Heart left ventricle (tissue), 16 donors: ENCODE measurements at regions not wholly inside any gene's neighbourhood (a gene's known extent, or its start where the extent isn't known, plus 50 kb on each side); places are given as distances from the start of the nearest gene placed in this dataset.

Experiments used
- ATAC-seq, 4 donors: fragments of 200-7000 bp; cut with Tn5 transposase; one replicate each; pipeline ENCODE4 v1.9.1; 2020 to 2022; ENCODE audit warnings: moderate library complexity in 4 of 4, mild to moderate bottlenecking in 3 of 4, moderate number of reproducible peaks in 1 of 4
- DNase-seq, 5 donors: peaks; one replicate each; pipeline ENCODE4 v3.0.0-alpha.2; 2020
- H3K27ac ChIP-seq, 12 donors: fragments of 200-600 bp; sonication (generic) in 4 of 12; one replicate each; pipeline versions ENCODE4 v1.5.0 to v1.8.0; 2016 to 2022; ENCODE audit warnings: mild to moderate bottlenecking in 2 of 12
- H3K27me3 ChIP-seq, 9 donors: fragments of 200-600 bp; sonication (generic) in 2 of 9; one replicate each; pipeline versions ENCODE4 v1.5.1 to v1.8.0; 2016 to 2022; ENCODE audit warnings: mild to moderate bottlenecking in 3 of 9
- H3K36me3 ChIP-seq, 9 donors: fragments of 200-600 bp; sonication (generic) in 2 of 9; one replicate each; pipeline versions ENCODE4 v1.5.0 to v1.8.0; 2018 to 2022; ENCODE audit warnings: mild to moderate bottlenecking in 2 of 9
- H3K4me1 ChIP-seq, 12 donors: fragments of 200-600 bp; sonication (generic) in 4 of 12; one replicate each; pipeline versions ENCODE4 v1.5.0 to v1.8.0; 2016 to 2022; ENCODE audit warnings: mild to moderate bottlenecking in 3 of 12
- H3K4me3 ChIP-seq, 12 donors: fragments of 200-600 bp; sonication (generic) in 4 of 12; one replicate each; pipeline versions ENCODE4 v1.5.0 to v1.8.0; 2017 to 2022; ENCODE audit warnings: mild to moderate bottlenecking in 9 of 12, moderate library complexity in 4 of 12
- H3K9me3 ChIP-seq, 12 donors: fragments of 200-600 bp; sonication (generic) in 4 of 12; one replicate each; pipeline versions ENCODE4 v1.5.0 to v1.8.0; 2016 to 2022; ENCODE audit warnings: mild to moderate bottlenecking in 1 of 12
- POLR2A ChIP-seq, 2 donors: fragments of 450-650 bp; IDR thresholded peaks; one replicate each; pipeline ENCODE4 v1.6.1; 2017; ENCODE audit warnings: antibody characterized with exemption in 2 of 2, mild to moderate bottlenecking in 2 of 2, moderate library complexity in 2 of 2
- WGBS, 4 donors: extraction: QIAGEN DNeasy Blood & Tissue Kit in 2 of 4; methylation state at CpG; one replicate each; pipeline versions ENCODE4 v1.1.5 to v1.1.7; 2013 to 2018; 5-methylcytosine and 5-hydroxymethylcytosine counted together
- intact Hi-C, 10 donors: fragments of 100-400 bp; cut with DNase I; formaldehyde crosslinking; loops; one replicate each; pipeline versions ENCODE4 v1.11.1 to v1.14.2; 2022
- TF ChIP-seq, protein P1 (sequence below), 12 donors: fragments of 200-600 bp; sonication (generic) in 4 of 12; IDR thresholded peaks; one replicate each; pipeline versions ENCODE4 v1.5.0 to v1.8.0; 2018 to 2022; ENCODE audit warnings: antibody characterized with exemption in 12 of 12, mild to moderate bottlenecking in 5 of 12
- donor health status: ischemic (EF 13 %, LVEDD 7.1; RV severe dilation, severe dysfunction).
- donor health status: healthy with polysubstance abuse.
- donor health status: DM: no; HTN: yes; CAD: no.
- donor health status: DM: no; HTN: no; CAD: no.
- donor health status: ischemic (EF 25% LVEDD 6.9; RV normal size, moderate dysfunction).
- donor health status: ischemic (EF 25% LVEDD 5.7; RV mildly dilated, moderate dysfunction).
- donor health status: healthy.
- donor health status: DM: yes; HTN: yes; CAD: no.
- donor health status: ischemic (EF 35%, LVEDD 5.7; RV mildly dilated, moderate dysfunction).
- donor health status: nonischemic (EF 11% LVEDD 7.7; RV severe dilation, severe dysfunction).
- donor health status: DM: yes; HTN: yes; CAD: no.
- donor health status: PGD.
- donor health status: ischemic (EF 29% LVEDD 5.4; RV normal size, mild dysfunction).
- donor health status: nonischemic (EF 23%, LVEDD 6.1; RV moderate dilation, normal function).

DNA sequence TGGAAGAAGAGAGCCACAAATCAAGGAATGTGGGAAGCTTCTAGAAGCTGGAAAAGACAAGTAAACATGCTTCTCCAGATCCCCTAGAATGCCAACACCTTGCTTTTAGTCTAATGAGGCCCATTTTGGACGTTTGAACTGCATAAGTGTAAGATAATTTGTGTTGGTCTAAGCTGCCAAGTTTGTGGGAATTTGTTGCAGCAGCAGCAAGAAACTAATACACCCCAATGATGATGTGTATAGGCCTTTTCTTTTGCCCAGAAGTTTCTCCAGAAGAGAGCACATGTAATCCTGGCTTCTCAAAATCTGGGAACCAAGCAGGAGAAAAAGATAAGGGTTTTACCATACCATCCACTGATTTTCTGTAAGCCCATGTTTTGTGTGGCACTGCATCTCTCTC is 96.1 kb upstream of the DPT start:
- DNase-seq (no peak), ATAC-seq (no peak)
- no peak overlapping the region for H3K4me3 ChIP-seq
- 53 to 68% (median 55%) methylated on average over 1 of the region's 1 CpG for WGBS, 4 donors
- no peak for TF ChIP-seq POLR2A (IDR thresholded peaks at IDR 0.05)
- TF ChIP-seq, protein P1, sequence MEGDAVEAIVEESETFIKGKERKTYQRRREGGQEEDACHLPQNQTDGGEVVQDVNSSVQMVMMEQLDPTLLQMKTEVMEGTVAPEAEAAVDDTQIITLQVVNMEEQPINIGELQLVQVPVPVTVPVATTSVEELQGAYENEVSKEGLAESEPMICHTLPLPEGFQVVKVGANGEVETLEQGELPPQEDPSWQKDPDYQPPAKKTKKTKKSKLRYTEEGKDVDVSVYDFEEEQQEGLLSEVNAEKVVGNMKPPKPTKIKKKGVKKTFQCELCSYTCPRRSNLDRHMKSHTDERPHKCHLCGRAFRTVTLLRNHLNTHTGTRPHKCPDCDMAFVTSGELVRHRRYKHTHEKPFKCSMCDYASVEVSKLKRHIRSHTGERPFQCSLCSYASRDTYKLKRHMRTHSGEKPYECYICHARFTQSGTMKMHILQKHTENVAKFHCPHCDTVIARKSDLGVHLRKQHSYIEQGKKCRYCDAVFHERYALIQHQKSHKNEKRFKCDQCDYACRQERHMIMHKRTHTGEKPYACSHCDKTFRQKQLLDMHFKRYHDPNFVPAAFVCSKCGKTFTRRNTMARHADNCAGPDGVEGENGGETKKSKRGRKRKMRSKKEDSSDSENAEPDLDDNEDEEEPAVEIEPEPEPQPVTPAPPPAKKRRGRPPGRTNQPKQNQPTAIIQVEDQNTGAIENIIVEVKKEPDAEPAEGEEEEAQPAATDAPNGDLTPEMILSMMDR (IDR thresholded peaks at IDR 0.05): no peak
- H3K27ac ChIP-seq: no peak overlapping the region
- H3K9me3 ChIP-seq: peaks cover 0 to 5% (median 0%) of the 10 kb centered on the region in 12 donors
- intact Hi-C loops: loop anchor here in 2 of 10 donors (5.0 to 10.0 kb wide), 3 partner anchors 53 to 190 kb away; partner anchors contain the start of gene DPT (in 1 of the 2)
- no peaks in the 10 kb centered on the region for H3K36me3 ChIP-seq
- peaks cover 0 to 21% (median 4%) of the 10 kb centered on the region in 12 donors for H3K4me1 ChIP-seq
- H3K27me3 ChIP-seq: no peaks in the 10 kb centered on the region

DNA sequence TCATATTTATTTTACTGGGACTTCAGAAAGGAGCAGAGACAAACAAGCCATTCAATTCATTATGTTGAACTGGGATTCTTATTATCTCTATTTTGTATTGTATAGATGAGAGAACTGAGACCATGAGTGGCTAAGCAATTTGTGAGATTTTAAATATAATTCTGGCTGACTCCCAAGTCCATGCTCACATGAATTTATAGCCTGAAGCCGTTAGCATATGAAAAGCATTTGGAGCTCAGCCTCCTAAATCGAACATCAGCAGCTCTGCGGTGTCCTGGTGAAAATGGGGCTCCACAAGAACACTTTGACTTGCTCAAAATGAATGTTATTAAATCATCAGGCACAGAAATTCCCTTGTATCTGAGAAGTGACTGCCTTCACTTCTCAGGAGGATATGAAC is 96.8 kb upstream of the DPT start:
- Histone ChIP-seq H3K9me3 (peaks cover 0 to 5% (median 0%) of the 10 kb centered on the region in 12 donors), H3K36me3 (no peaks in the 10 kb centered on the region), H3K4me3 (no peak overlapping the region), H3K27ac (no peak overlapping the region), H3K4me1 (peaks cover 0 to 23% (median 4%) of the 10 kb centered on the region in 12 donors), H3K27me3 (no peaks in the 10 kb centered on the region)
- 69 to 81% (median 79%) methylated on average over 3 of the region's 3 CpGs for WGBS, 4 donors
- TF ChIP-seq, protein P1 (IDR thresholded peaks at IDR 0.05): no peak
- no peak for TF ChIP-seq POLR2A (IDR thresholded peaks at IDR 0.05)
- no peak for ATAC-seq
- DNase-seq: no peak
- intact Hi-C loops: loop anchor here in 2 of 10 donors (2.0 to 10.0 kb wide), 4 partner anchors 19 to 191 kb away; partner anchors contain the start of gene DPT (in 1 of the 2)

DNA sequence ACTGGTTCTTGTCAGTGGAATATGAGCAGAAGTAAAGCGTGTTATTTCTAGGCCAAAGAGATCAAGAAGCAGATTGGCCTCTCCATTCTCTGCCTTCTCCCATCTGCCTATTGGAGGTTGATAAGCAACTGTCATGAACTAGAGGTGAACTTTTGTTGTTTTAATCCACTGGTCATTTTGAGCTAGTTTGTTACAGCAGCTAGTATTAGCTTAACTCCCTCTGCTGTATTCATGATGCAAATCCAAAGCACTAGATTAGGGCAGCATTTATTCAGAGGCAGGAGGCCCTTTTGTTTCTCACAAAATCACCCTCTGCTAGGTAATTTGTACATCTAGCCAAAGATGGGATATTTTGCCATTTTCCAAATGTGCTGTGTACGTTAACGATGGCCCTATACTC is 97.3 kb upstream of the DPT start:
- Histone ChIP-seq H3K27ac (no peak overlapping the region), H3K36me3 (no peaks in the 10 kb centered on the region), H3K27me3 (no peaks in the 10 kb centered on the region), H3K9me3 (peaks cover 0 to 5% (median 0%) of the 10 kb centered on the region in 12 donors), H3K4me3 (no peak overlapping the region), H3K4me1 (peaks cover 0 to 23% (median 4%) of the 10 kb centered on the region in 12 donors)
- WGBS, 4 donors: 89 to 96% (median 92%) methylated on average over 3 of the region's 3 CpGs
- DNase-seq (no peak), ATAC-seq (no peak)
- intact Hi-C loops: loop anchor here in 2 of 10 donors (2.0 to 10.0 kb wide), 4 partner anchors 19 to 191 kb away; partner anchors contain the start of gene DPT (in 1 of the 2)
- TF ChIP-seq, protein P1 (IDR thresholded peaks at IDR 0.05): no peak

DNA sequence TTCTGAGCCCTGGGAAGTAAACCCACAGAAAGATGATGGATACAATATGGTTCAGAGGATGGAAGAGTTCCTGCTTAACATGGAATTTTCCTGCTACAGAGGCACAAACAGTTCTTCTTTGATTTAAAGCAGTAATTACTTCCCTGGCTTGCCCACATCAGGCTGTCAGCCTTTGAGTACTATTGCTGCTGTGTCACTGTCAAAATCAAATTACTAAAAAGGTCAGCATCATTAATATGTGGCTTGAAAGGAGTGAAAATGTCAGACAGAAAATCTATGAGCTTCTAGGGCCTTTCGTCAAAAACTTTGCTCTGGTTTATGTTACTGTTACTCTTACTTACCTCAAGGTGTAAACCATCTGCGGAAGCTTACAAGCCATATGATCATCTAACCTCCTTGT is 98.6 kb upstream of the DPT start:
- Histone ChIP-seq H3K36me3 (no peaks in the 10 kb centered on the region), H3K27ac (no peak overlapping the region), H3K9me3 (peaks cover 0 to 5% (median 0%) of the 10 kb centered on the region in 12 donors), H3K4me3 (no peak overlapping the region), H3K4me1 (peaks cover 0 to 26% (median 4%) of the 10 kb centered on the region in 12 donors), H3K27me3 (no peaks in the 10 kb centered on the region)
- no peak for DNase-seq
- ATAC-seq: no peak
- TF ChIP-seq, protein P1 (IDR thresholded peaks at IDR 0.05): no peak
- intact Hi-C loops: loop anchor here in 2 of 10 donors (2.0 to 10.0 kb wide), 4 partner anchors 21 to 193 kb away; partner anchors contain the start of gene DPT (in 1 of the 2)
- WGBS, 4 donors: 93 to 97% (median 95%) methylated on average over 2 of the region's 2 CpGs
